DMS53 (cell line): ENCODE measurements at regions not wholly inside any gene's neighbourhood (a gene's known extent, or its start where the extent isn't known, plus 50 kb on each side); places are given as distances from the start of the nearest gene placed in this dataset.

ENCODE experiments used
- DNase-seq: peaks from one replicate; lab custom pipeline; 2025; lab: John Stamatoyannopoulos, UW

- DNase-seq: no peak
These were observed 83.8 kb downstream of the AXIN2 start for GRCh38 chr17:65477600-65477999.

DNA sequence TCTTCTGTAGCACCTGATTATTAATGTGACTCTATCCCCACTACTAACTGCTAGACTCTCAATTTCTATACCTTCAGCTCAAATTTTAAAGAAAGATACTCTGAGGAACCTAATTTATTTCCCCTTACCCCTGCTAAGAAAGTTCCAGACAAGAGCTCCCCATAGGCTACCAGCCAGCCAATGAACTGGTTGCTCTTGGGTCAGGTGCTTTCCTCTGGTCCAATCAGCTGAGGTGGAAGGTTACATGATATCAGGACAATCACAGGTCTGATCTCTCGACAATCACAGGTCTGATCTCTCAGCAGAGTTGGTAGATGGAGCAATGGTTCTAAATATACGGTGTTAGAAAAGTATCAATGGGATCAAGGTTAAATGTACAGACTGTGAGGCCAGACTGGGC lies 86.8 kb downstream of the AXIN2 start:
- no peak for DNase-seq

DNA sequence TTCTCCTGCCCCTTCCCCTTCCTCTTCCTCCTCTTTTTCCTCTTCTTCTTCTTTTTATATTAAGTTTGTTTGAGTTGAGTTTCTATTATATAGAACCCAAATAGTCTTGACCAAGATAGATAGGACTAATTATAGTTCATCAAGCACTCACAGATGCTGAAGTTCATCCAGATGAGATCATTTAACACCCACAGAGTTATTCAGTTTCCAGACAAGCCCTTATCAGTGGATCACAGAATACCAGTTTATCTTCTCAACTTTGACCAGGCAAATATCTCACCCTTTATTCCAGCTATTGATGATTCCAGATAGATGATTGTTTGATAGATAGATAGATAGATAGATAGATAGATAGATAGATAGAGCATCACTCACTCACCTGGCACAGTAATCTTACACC lies 87.5 kb downstream of the AXIN2 start:
- no peak for DNase-seq

GRCh38 chr17:65473363-65473762 lies 88.1 kb downstream of the AXIN2 start:
- no peak for DNase-seq

DNA sequence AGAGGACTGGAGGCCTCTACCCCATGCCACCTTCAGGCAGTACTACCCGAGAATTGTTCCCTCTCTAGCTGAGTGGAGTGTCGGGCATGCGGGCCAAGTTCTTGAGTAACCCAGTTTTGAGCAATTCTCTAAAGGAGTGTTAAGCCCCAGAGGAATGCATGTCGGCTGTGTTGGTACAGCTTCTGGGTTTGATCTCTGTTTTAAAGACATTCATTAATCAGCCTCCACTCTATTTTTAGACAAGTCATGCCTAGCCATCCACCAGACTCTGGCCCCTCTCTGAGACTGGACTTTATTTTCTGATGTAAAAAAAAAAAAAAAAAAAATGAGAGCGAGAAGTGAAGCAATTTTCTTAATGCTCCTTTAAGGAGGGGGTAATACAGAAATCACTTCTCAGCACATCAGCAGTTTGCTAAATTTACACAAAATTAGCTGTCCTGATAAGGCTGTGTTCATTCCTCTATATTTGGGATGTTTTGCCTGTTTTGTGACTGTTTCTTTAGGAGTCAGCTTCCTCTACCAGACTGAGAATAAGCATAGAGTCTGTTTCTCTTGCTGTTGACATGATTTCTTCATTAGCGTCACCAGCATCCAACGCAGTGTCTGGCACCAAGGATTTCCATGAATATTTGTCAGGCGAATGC lies 88.7 kb downstream of the AXIN2 start:
- DNase-seq: no peak

- no peak for DNase-seq
These were observed 90.7 kb downstream of the AXIN2 start for GRCh38 chr17:65470783-65471182.

- no peak for DNase-seq
These were observed 93.1 kb downstream of the AXIN2 start for GRCh38 chr17:65468321-65468720.

DNA sequence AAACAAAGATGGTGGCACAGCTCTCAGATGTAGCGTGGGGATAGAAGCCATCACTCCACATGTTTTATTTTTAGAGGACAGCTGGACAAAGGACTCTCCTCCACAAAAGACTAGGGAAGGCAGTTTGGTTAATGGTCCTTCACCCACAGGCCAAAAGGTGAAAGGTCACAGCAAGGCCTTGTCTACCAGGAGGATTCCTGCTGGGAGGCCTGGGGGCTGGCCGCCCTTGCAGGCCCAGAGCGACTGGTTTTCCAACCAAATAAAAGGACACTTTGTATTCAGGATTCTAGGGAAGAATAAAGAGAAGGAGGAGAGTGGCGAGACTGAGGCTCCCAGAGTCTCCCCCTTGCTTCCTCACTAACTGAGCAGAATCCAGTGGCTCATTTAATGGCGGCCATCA lies 94.3 kb downstream of the AXIN2 start:
- no peak for DNase-seq

DNA sequence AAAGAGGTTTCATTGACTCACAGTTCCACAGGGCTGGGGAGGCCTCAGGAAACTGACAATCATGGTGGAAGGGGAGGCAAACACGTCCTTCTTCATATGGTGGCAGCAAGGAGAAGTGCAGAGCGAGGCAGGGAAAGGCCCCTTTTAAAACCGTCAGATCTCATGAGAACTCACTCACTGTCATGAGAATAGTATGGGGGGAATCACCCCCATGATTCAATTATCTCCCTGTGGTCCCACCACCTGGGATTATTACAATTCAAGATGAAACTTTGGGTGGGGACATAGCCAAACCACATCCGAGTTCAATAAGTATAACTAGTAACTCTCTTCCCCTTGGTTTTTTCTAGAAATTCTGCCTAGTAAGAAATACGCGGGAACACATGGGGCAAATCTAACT lies 94.9 kb downstream of the AXIN2 start:
- no peak for DNase-seq

DNA sequence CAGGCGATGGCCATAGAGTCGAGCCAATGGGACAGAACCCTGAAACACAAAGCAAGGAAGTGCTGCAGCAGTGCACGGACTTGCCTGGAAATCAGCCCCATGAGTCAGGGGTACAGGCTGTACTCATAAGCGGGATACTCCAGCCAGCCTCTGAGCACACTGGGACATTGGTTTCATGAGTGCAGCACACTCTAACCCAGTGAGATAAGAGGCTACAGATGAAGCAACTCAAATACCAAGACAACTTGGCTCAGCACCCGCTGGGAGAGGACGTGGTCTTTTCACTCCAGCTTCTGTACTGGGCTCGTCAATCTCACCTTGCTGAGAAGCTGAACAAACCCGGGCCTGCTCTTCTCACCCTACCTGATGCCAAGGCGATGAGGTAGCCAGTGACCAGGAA lies 98.2 kb downstream of the AXIN2 start:
- no peak for DNase-seq

- no peak for DNase-seq
These were observed 101.6 kb downstream of the AXIN2 start for GRCh38 chr17:65459677-65460347.

GRCh38 chr17:65457635-65458257 lies 103.7 kb downstream of the AXIN2 start:
- DNase-seq: no peak

DNA sequence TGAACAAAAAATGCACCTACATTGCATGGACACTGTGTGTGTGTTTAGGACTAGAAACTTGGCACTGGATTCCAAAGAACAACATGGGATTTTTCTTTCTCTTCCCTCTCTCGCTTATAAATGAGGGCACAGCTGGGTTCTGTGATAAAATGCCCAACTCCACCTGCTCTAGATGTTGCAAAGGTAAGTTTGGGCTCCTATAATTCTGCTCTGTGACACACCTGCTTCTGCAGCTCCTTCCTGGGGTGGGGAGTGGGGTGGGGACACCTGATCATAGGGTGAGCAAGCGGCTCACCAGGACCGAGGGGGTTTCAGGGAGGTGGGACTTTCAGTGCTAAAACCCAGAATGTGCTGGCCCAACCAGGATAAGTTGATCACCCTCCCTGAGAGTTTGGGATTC lies 104.3 kb downstream of the AXIN2 start:
- no peak for DNase-seq

DNA sequence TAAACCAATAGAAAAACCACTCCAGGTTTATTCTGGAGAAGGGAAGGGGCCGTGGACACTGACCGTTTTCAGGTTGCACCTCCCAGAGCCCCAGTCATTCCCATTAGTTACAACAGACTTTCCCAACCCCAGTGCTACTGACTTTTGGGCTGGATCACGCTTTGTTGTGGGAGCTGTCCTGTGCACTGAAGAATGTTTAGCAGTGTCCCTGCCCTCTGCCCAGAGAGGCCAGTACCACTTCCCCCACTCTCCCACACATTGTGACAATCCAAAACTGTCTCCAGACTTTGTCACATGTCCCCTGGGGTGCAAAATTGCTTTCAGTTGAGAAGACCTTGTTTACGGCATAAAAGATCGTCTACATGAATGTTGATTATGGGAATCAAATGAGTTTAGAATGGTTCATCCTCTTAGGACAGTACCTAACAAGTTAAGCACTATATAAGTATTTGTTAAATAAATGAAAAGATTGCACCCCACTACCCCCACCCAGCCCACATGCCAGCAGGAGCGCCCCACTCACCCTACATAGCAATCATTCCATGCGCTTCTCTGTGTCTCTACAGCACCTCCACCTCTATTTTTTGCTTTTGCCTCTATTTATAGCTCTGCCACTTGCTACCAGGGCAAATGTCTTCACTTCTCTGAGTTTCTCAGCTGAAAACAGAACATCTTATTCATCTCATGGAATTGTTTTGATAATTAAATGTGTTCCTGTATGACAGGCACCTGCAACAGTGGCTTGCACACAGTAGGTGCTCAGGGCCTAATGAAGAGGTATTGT lies 104.9 kb downstream of the AXIN2 start:
- DNase-seq: no peak

- DNase-seq: peak; percentile 9
These were observed 105.5 kb downstream of the AXIN2 start for GRCh38 chr17:65455972-65456343.

GRCh38 chr17:65455154-65455971 lies 106.1 kb downstream of the AXIN2 start:
- DNase-seq: no peak

- no peak for DNase-seq
These were observed 108.1 kb downstream of the AXIN2 start for GRCh38 chr17:65453204-65453931.

GRCh38 chr17:65449495-65449894 lies 112.0 kb downstream of the AXIN2 start:
- no peak for DNase-seq

DNA sequence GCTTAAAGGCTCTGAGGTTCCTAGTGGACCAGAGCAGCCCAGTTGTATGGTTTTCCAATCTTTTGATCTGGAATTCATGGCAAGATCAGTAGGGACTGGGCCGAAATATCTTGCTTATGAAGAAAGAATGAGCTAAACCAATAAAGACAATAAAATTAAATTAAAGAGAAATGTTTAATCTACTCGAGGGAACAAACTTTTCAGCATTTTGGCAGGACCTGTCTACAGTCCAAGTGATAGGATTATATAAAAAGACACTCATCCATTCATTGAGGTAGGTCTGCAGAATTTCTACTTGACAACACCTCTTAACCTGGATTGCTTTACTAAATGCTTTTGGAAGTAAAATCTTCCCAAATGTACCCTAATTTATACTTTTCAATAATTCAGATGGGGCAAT lies 113.6 kb downstream of the AXIN2 start:
- DNase-seq: no peak

DNA sequence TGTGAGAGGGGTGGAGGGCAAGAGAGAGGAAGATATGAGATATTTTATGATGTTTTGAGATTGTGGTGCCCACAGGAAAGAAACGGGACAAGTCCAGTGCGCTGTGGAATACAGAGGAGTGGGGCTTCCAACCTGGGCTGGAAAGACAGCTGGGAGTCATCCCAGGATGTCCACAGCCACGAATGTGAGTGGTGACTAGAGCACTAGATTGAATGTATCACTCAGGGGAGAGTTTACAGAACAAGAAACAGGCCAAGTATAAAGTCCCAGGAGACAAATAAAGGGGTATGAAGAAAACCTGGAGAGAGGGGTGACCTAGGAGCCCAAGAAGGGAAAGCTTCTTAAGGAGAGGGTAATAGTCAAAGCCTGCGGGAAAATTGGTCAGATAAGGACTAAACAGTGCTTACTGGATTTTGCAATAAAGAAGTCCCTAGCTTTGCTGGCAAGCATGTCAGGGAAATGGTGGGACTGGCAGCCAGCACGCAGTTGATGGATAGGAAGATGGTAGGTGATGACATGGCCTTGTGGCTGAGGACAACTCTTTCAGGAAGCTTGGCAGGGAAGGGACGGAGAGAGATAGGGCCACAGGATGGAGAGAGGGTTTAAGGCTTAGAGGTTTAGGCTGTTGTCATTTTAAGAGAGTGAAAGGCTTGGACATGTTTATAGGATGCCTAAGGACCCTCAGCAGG lies 114.5 kb downstream of the AXIN2 start:
- DNase-seq: no peak

DNA sequence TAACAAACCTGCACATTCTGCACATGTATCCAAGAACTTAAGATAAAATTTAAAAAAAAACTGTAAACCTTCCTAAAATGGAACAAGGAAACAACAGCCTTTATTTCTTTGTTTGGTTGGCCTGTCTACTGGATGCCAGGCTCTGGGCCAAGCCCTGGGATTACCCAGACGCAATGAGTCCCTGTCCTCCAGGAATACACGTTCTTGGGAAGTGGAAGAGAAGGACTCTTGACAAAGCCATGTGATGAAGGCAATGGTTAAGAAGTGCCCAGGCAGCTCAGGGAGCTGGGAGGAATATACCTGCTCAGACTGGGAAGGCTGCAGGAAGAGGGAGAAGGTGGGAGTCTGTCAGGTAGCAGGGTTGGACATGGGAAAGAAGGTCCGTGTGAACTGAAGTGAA lies 115.4 kb downstream of the AXIN2 start:
- no peak for DNase-seq
